Ovary (tissue), 7 donors: ENCODE measurements at regions not wholly inside any gene's neighbourhood (a gene's known extent, or its start where the extent isn't known, plus 50 kb on each side); places are given as distances from the start of the nearest gene placed in this dataset.

ENCODE experiments used
- DNase-seq, 5 donors: peaks; one replicate each; pipeline ENCODE4 v3.0.0-alpha.2; 2019 to 2020
- H3K27ac ChIP-seq, 2 donors: fragments of 200-600 bp; one replicate each; pipeline versions ENCODE4 v1.5.1 to v1.8.0; 2019 to 2022
- H3K27me3 ChIP-seq: fragments of 200-600 bp; one replicate; pipeline ENCODE4 v1.8.0; 2022
- H3K36me3 ChIP-seq: fragments of 200-600 bp; sonication (generic); one replicate; pipeline ENCODE4 v1.5.1; 2019
- H3K4me1 ChIP-seq: one replicate; pipeline ENCODE4 v1.8.1; 2013; ENCODE audit warnings: mild to moderate bottlenecking, moderate library complexity; ENCODE audit not compliant: insufficient read depth
- H3K4me3 ChIP-seq: fragments of 200-600 bp; sonication (generic); one replicate; pipeline ENCODE4 v1.5.1; 2017
- H3K9me3 ChIP-seq, 2 donors: fragments of 200-600 bp in 1 of 2; sonication (generic) in 1 of 2; one replicate each; pipeline versions ENCODE4 v1.5.1 to v1.8.1; 2013 to 2019; ENCODE audit warnings: mild to moderate bottlenecking in 1 of 2, moderate library complexity in 1 of 2
- CTCF ChIP-seq, 3 donors: fragments of 450-650 bp in 2 of 3; fragments of 200-600 bp in 1 of 3; IDR thresholded peaks; one replicate each; pipeline versions ENCODE4 v1.5.1 to v1.8.0; 2016 to 2022; ENCODE audit warnings: antibody characterized with exemption in 3 of 3, mild to moderate bottlenecking in 1 of 3
- EP300 ChIP-seq: sonication (generic); formaldehyde crosslinking; IDR thresholded peaks from one replicate; pipeline ENCODE4 v1.6.1; 2017; ENCODE audit warnings: antibody characterized with exemption
- POLR2A ChIP-seq: fragments of 450-650 bp; IDR thresholded peaks from one replicate; pipeline ENCODE4 v1.6.1; 2017; ENCODE audit warnings: antibody characterized with exemption, mild to moderate bottlenecking, moderate library complexity
- WGBS, 3 donors: extraction: QIAGEN DNeasy Blood & Tissue Kit in 1 of 3; methylation state at CpG; one replicate each; pipeline versions ENCODE4 v1.1.5 to v1.1.7; 2013 to 2017; 5-methylcytosine and 5-hydroxymethylcytosine counted together
- intact Hi-C, 4 donors: fragments of 100-400 bp; cut with DNase I; formaldehyde crosslinking; loops; one replicate each; pipeline versions ENCODE4 v1.11.0 to v1.15.1; 2022 to 2023
- donor health status: DM: no; HTN: no; CAD: no; lungs with moderate emphysema.
- donor health status: DM: no; HTN: no; CAD: no.
- donor health status: Bipolar disorder and iron deficiency.
- donor health status: DM: no; HTN: no; CAD: no.
- donor health status: DM: yes; HTN: yes; CAD: no.

DNA sequence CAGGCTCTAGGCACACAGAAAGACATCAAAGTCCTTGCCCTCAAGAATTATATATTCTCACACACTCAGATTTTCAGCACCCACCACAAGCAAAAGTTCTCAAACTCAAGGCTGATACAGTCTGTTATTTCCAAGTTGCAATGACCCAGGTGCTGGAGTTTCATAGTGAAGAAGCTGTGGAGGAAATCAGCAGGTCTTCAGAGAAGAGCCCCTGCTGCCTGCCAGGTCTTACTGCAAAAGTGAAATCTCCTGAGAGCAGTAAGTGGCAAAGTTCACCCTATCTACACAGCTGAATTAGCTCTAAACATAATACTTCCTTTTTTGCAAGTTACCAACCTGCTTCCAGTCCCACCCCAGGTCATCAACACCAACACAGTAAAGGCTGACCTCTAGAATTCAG lies 64.6 kb downstream of the RPL27A start:
- no peak for DNase-seq
- H3K27ac ChIP-seq: no peak overlapping the region

DNA sequence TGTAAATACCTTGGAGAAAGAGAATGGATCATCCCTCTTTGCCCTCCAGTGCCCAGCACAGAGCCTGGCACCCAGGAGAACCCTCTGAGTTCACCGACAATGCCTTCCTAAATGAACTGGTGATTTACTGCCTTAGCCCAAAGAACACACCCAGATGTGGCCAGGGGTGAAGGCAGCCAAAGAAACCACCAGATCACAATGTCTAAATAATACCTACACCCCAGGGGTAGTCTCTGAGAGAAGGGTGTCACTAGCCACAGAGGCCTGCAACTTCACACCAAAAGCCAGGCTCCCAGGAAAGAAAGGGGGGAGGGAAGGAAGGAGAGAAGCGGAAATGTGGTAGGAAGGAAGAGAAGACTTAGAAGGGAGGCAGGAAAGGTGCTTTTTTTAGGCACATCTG lies 65.7 kb downstream of the RPL27A start:
- intact Hi-C loops: no loop called here
- 88 to 96% (median 92%) methylated on average over 2 of the region's 2 CpGs for WGBS, 3 donors
- TF ChIP-seq POLR2A: no peak
- TF ChIP-seq EP300: no peak
- TF ChIP-seq CTCF (IDR thresholded peaks at IDR 0.05): no peak
- no peak overlapping the region for H3K27ac ChIP-seq
- H3K36me3 ChIP-seq: no peaks in the 10 kb centered on the region
- DNase-seq: no peak
- no peaks in the 10 kb centered on the region for H3K27me3 ChIP-seq
- no peak overlapping the region for H3K4me3 ChIP-seq
- H3K4me1 ChIP-seq: no peaks in the 10 kb centered on the region
- H3K9me3 ChIP-seq: no peaks in the 10 kb centered on the region

More for the DNA sequence above, 64.6 kb downstream of the RPL27A start:
- no peaks in the 10 kb centered on the region for H3K27me3 ChIP-seq
- H3K36me3 ChIP-seq: no peaks in the 10 kb centered on the region
- TF ChIP-seq EP300 (no peak), POLR2A (no peak), CTCF (IDR thresholded peaks at IDR 0.05) (no peak)
- intact Hi-C loops: no loop called here
- no peaks in the 10 kb centered on the region for H3K4me1 ChIP-seq
- H3K4me3 ChIP-seq: no peak overlapping the region
- H3K9me3 ChIP-seq: no peaks in the 10 kb centered on the region

DNA sequence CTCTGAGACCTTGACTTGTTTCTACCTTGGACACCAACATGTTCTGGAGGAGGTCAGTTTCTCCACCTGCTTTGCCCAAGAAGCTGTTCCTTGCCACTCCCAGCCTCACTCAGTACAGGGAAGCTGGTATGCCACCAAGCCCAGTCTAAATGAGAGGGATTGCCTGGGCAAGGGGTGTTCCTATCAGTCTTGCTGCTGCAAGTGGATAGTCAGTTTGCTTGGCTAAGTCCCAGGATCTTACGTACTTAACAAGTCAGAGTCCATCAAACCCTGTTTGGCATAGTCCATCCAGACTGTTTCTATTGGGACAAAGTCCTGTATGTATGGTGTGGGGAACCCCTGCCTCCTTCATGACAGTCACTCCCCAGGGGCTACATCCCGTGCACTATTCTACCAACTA lies 66.6 kb downstream of the RPL27A start:
- no peak for TF ChIP-seq EP300
- TF ChIP-seq CTCF (IDR thresholded peaks at IDR 0.05): no peak
- no peak for TF ChIP-seq POLR2A
- Histone ChIP-seq H3K4me1 (no peaks in the 10 kb centered on the region), H3K27ac (no peak overlapping the region), H3K9me3 (no peaks in the 10 kb centered on the region), H3K4me3 (no peak overlapping the region), H3K27me3 (no peaks in the 10 kb centered on the region), H3K36me3 (no peaks in the 10 kb centered on the region)
- intact Hi-C loops: no loop called here
- DNase-seq: no peak
- WGBS, 3 donors: 84 to 97% (median 91%) methylated on average over 2 of the region's 2 CpGs

DNA sequence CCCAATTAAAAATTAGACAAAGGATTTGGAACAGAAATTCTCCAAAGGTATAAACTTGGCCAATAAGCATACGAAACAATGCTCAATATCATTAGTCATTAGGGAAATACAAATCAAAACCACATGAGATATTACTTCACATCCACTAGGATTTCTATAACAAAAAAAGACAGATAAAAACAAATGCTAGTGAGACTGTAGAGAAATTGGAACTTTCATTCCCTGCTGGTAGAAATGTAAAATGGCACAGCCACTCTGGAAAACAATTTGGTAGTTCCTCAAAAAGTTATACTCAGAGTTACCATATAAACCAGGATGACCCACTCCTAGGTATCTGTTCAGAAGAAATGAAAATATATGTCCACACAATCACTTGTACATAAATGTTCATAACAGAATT lies 71.6 kb downstream of the RPL27A start:
- TF ChIP-seq CTCF (IDR thresholded peaks at IDR 0.05): no peak
- no peak for TF ChIP-seq EP300
- no peak for TF ChIP-seq POLR2A
- no peak for DNase-seq
- no peaks in the 10 kb centered on the region for H3K9me3 ChIP-seq
- no peaks in the 10 kb centered on the region for H3K36me3 ChIP-seq
- 79 to 96% (median 89%) methylated on average over 1 of the region's 1 CpG for WGBS, 3 donors
- no peak overlapping the region for H3K4me3 ChIP-seq
- H3K4me1 ChIP-seq: peaks cover 8% of the 10 kb centered on the region
- no peak overlapping the region for H3K27ac ChIP-seq
- no peaks in the 10 kb centered on the region for H3K27me3 ChIP-seq
- intact Hi-C loops: no loop called here

- Histone ChIP-seq H3K4me1 (peaks cover 21% of the 10 kb centered on the region), H3K9me3 (no peaks in the 10 kb centered on the region), H3K36me3 (no peaks in the 10 kb centered on the region), H3K27ac (no peak overlapping the region), H3K4me3 (no peak overlapping the region), H3K27me3 (no peaks in the 10 kb centered on the region)
- no peak for TF ChIP-seq CTCF (IDR thresholded peaks at IDR 0.05)
- no peak for TF ChIP-seq EP300
- TF ChIP-seq POLR2A: no peak
- WGBS, 3 donors: 87 to 95% (median 94%) methylated on average over 1 of the region's 1 CpG
- no peak for DNase-seq
- intact Hi-C loops: no loop called here
These were observed 73.6 kb downstream of the RPL27A start for GRCh38 chr11:8756201-8756600.
